CD4-positive, alpha-beta T cell (primary cell): ENCODE measurements at regions not wholly inside any gene's neighbourhood (a gene's known extent, or its start where the extent isn't known, plus 50 kb on each side); places are given as distances from the start of the nearest gene placed in this dataset.

Experiments
- ATAC-seq: fragments of 200-7000 bp; cut with Tn5 transposase; one replicate; pipeline ENCODE4 v1.10.0; 2022; ENCODE audit warnings: mild to moderate bottlenecking; ENCODE audit not compliant: poor library complexity
- CTCF ChIA-PET: fragments of 350-600 bp; sonication (Branson Sonifier 250); formaldehyde crosslinking; loops from one replicate; lab custom pipeline; 2021; ENCODE audit warnings: antibody characterized with exemption, inconsistent platforms; lab: Charles Lee
- POLR2A ChIA-PET: fragments of 350-600 bp; sonication (Branson Sonifier 250); formaldehyde crosslinking; loops from one replicate; lab custom pipeline; 2021; ENCODE audit warnings: antibody characterized with exemption, inconsistent platforms; lab: Charles Lee
- DNase-seq, 14 experiments: peaks; one replicate each; pipeline ENCODE4 v3.0.0-alpha.2; 2013 to 2020; ENCODE audit warnings: mixed read lengths in 2 of 14
- H3K27ac ChIP-seq, 2 donors: one replicate each; pipeline versions ENCODE4 v1.5.1 to v1.7.0; 2013; ENCODE audit warnings: low read length in 2 of 2, low read depth in 1 of 2, mild to moderate bottlenecking in 1 of 2
- H3K27me3 ChIP-seq, 2 experiments: 1 replicate in 1 of 2; 2 replicates in 1 of 2; pipeline versions ENCODE4 v1.6.1 to v1.7.0; 2013; ENCODE audit warnings: low read length in 2 of 2, control low read depth in 1 of 2, mild to moderate bottlenecking in 1 of 2, moderate library complexity in 1 of 2; ENCODE audit not compliant: insufficient read depth in 2 of 2, control insufficient read depth in 1 of 2
- H3K36me3 ChIP-seq: one replicate; pipeline ENCODE4 v1.6.1; 2013; ENCODE audit warnings: low read length, control low read depth; ENCODE audit not compliant: insufficient read depth
- H3K4me1 ChIP-seq: one replicate; pipeline ENCODE4 v1.6.1; 2013; ENCODE audit warnings: low read length, control low read depth; ENCODE audit not compliant: insufficient read depth
- H3K4me3 ChIP-seq: one replicate; pipeline ENCODE4 v1.5.1; 2013; ENCODE audit warnings: mild to moderate bottlenecking, low read length, moderate library complexity
- H3K9me3 ChIP-seq, 2 experiments: 1 replicate in 1 of 2; 2 replicates in 1 of 2; pipeline versions ENCODE4 v1.6.1 to v1.7.0; 2013; ENCODE audit warnings: low read length in 2 of 2, mild to moderate bottlenecking in 2 of 2, control low read depth in 1 of 2, moderate library complexity in 1 of 2; ENCODE audit not compliant: control insufficient read depth in 1 of 2, insufficient read depth in 1 of 2
- H3K27ac Mint-ChIP-seq: one replicate; pipeline ENCODE4 v1.8.0; 2020; ENCODE audit warnings: mixed read lengths
- H3K27me3 Mint-ChIP-seq: one replicate; pipeline ENCODE4 v1.8.0; 2021; ENCODE audit warnings: mixed read lengths
- H3K36me3 Mint-ChIP-seq: one replicate; pipeline ENCODE4 v1.8.0; 2021; ENCODE audit warnings: low read depth, mixed read lengths
- H3K4me1 Mint-ChIP-seq: one replicate; pipeline ENCODE4 v1.8.0; 2021; ENCODE audit warnings: low read depth, mixed read lengths
- H3K4me3 Mint-ChIP-seq: one replicate; pipeline ENCODE4 v1.8.0; 2020; ENCODE audit warnings: mild to moderate bottlenecking, mixed read lengths
- H3K9me3 Mint-ChIP-seq: one replicate; pipeline ENCODE4 v1.8.0; 2020; ENCODE audit warnings: mixed read lengths
- CTCF ChIP-seq: fragments of 200-600 bp; IDR thresholded peaks from one replicate; pipeline ENCODE4 v1.8.0; 2022; ENCODE audit warnings: antibody characterized with exemption, mild to moderate bottlenecking
- intact Hi-C, 2 experiments: fragments of 100-400 bp; cut with DNase I in 1 of 2; cut with micrococcal nuclease in 1 of 2; formaldehyde crosslinking; loops; one replicate each; pipeline versions ENCODE4 v1.15.1 to v1.9.0; 2023 to 2025; cut with DNase I, micrococcal nuclease

- TF ChIP-seq CTCF, result no peak
- no peak overlapping the region for H3K27ac ChIP-seq
- no peaks in the 10 kb centered on the region for H3K9me3 Mint-ChIP-seq
- H3K27ac Mint-ChIP-seq, result no peak overlapping the region
- no peak overlapping the region for H3K4me3 Mint-ChIP-seq
- ChIA-PET POLR2A (no interaction called here), CTCF (no interaction called here)
- H3K9me3 ChIP-seq, result no peaks in the 10 kb centered on the region
- H3K36me3 ChIP-seq, result no peaks in the 10 kb centered on the region
- H3K27me3 Mint-ChIP-seq, result peaks cover 15% of the 10 kb centered on the region
- no peaks in the 10 kb centered on the region for H3K4me1 ChIP-seq
- H3K4me1 Mint-ChIP-seq, result no peaks in the 10 kb centered on the region
- H3K4me3 ChIP-seq, result no peak overlapping the region
- intact Hi-C loops, result no loop called here
- no peak for DNase-seq
- ATAC-seq, result no peak
- H3K27me3 ChIP-seq, result no peaks in the 10 kb centered on the region
- H3K36me3 Mint-ChIP-seq, result no peaks in the 10 kb centered on the region
Observed at GRCh38 chr3:64408770-64409169, 183.5 kb upstream of the PRICKLE2 start.

- H3K4me1 ChIP-seq, result no peaks in the 10 kb centered on the region
- TF ChIP-seq CTCF, result no peak
- no peak for ATAC-seq
- no peak overlapping the region for H3K4me3 ChIP-seq
- intact Hi-C loops, result no loop called here
- H3K27ac ChIP-seq, result no peak overlapping the region
- Mint-ChIP-seq H3K36me3 (no peaks in the 10 kb centered on the region), H3K4me3 (no peak overlapping the region), H3K27ac (no peak overlapping the region), H3K9me3 (no peaks in the 10 kb centered on the region), H3K4me1 (no peaks in the 10 kb centered on the region), H3K27me3 (no peaks in the 10 kb centered on the region)
- no peaks in the 10 kb centered on the region for H3K36me3 ChIP-seq
- ChIA-PET POLR2A (no interaction called here), CTCF (no interaction called here)
- no peaks in the 10 kb centered on the region for H3K9me3 ChIP-seq
- H3K27me3 ChIP-seq, result no peaks in the 10 kb centered on the region
- no peak for DNase-seq
Observed at GRCh38 chr3:64406271-64406670, 181.0 kb upstream of the PRICKLE2 start.

- ChIA-PET CTCF (no interaction called here), POLR2A (no interaction called here)
- Histone ChIP-seq H3K4me3 (no peak overlapping the region), H3K4me1 (no peaks in the 10 kb centered on the region), H3K36me3 (no peaks in the 10 kb centered on the region), H3K9me3 (no peaks in the 10 kb centered on the region), H3K27ac (no peak overlapping the region), H3K27me3 (no peaks in the 10 kb centered on the region)
- H3K27me3 Mint-ChIP-seq, result no peaks in the 10 kb centered on the region
- ATAC-seq, result no peak
- H3K4me3 Mint-ChIP-seq, result no peak overlapping the region
- no peak overlapping the region for H3K27ac Mint-ChIP-seq
- TF ChIP-seq CTCF, result no peak
- intact Hi-C loops, result no loop called here
- no peak for DNase-seq
- no peaks in the 10 kb centered on the region for H3K9me3 Mint-ChIP-seq
- H3K4me1 Mint-ChIP-seq, result no peaks in the 10 kb centered on the region
- no peaks in the 10 kb centered on the region for H3K36me3 Mint-ChIP-seq
Observed at GRCh38 chr3:64405211-64405835, 180.1 kb upstream of the PRICKLE2 start.
